Uterus (tissue), 2 donors: ENCODE measurements at regions not wholly inside any gene's neighbourhood (a gene's known extent, or its start where the extent isn't known, plus 50 kb on each side); places are given as distances from the start of the nearest gene placed in this dataset.

Source experiments
- CTCF ChIP-seq, 4 experiments: fragments of 200-600 bp in 2 of 4; fragments of 450-650 bp in 2 of 4; sonication (generic) in 2 of 4; IDR thresholded peaks; one replicate each; pipeline ENCODE4 v1.5.1; 2016 to 2019; ENCODE audit warnings: antibody characterized with exemption in 4 of 4, mild to moderate bottlenecking in 2 of 4, moderate library complexity in 1 of 4
- POLR2A ChIP-seq, 2 donors: fragments of 450-650 bp; IDR thresholded peaks; one replicate each; pipeline ENCODE4 v1.6.1; 2016; ENCODE audit warnings: antibody characterized with exemption in 2 of 2, mild to moderate bottlenecking in 1 of 2, moderate library complexity in 1 of 2

- TF ChIP-seq CTCF (IDR thresholded peaks at IDR 0.05) (no peak), POLR2A (IDR thresholded peaks at IDR 0.05) (no peak)
These were observed 163.2 kb downstream of the SPCS3 start for GRCh38 chr4:176482972-176483371.
